Stimulated activated CD4-positive, alpha-beta T cell treated with anti-CD3 and anti-CD28 coated beads, Interleukin-12 subunit alpha, Interleukin-12 subunit beta, amount 100 ng/mL, for 4 hours (primary cell): ENCODE measurements at regions not wholly inside any gene's neighbourhood (a gene's known extent, or its start where the extent isn't known, plus 50 kb on each side); places are given as distances from the start of the nearest gene placed in this dataset.
"Not testable (repeated sequence)": the region's sequence is repeated elsewhere in the genome, so short reads cannot be mapped to it uniquely, and the experiment has no call there.

Experiments
- DNase-seq: peaks from one replicate; pipeline ENCODE4 v3.0.0-alpha.2; 2020

DNA sequence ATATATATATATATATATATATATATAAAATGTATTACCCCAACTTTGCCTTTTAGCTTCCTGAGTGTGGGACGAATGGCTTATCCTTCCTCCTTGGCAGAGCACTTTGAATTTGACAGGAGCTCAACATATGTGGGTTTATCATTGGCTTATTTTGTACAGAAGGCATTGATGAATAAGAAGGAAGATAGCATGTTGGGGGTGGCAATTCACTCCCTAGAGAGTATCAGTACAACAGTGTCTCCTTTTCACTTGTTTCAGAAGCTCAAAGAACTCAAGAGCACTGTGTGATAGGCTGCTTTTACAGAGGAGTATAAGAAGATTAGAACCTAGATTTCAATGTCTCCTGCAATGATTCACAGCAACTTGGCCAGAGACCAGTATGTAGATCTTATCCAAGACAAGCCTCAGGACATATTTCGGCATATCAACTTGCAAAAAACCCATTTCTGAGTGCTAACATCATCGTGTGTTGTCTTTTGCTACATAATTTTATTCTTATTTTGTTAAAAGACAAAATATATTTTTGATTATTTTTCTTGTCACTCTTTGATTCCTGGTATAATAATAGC lies 345.8 kb downstream of the SOCS6 start:
- no peak for DNase-seq

- DNase-seq: no peak
Observed at GRCh38 chr18:70627182-70627802, 338.4 kb downstream of the SOCS6 start.

DNA sequence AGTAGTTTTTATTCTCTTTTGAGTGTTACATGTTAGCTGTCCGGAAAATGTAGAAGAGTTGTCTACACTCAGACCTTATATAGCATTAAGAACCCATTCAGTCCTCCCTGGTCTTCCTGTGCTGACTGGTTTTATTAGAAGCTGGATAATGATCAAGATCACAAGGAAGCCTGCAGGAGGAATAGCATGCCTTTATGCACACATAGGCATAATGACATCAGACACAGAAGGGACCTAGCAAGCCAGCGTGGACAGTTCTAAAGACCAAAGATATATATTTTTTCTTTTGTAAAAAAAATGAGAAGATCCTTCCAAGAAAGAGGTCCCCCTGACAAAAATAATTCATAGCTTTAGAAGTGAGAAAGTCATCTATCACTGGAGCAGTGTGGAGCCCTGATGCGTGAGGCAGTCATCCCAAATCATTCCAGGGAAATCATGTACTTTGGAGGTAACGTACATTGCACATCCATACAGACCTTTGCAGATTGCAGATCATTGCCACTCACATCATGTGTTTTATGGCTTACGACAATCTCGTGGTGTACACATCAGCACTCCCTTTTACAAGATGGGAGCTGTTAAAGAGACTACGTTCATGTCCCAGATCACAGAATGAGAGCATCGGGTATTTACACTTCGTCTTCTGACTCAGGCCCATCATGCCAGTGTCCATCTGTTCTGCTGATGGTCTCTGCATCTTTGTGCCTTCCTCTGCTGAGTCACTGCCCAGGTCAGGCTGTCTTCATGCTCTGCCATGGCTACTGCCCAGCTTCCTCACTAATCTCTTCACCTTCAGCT lies 334.0 kb downstream of the SOCS6 start:
- DNase-seq: no peak

DNA sequence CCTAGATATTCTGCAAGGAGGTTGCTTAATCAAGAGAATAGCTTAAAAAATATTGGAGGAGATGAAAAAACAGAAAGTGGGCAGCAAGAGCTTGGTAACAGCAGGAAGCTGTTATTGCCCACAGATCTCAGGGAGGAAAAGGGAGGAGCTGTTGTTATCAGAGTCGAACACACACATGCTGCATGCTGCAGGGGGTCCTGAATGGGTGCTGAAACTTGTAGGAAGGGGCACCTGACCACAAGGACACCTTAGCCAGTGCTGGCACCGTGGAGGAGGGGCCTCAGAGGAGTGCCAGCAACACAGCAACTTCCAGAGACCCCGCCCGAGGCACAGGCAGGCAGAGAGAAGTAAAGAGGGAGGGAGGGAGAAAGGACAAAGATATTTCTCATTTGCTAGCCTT lies 332.9 kb downstream of the SOCS6 start:
- DNase-seq: no peak

GRCh38 chr18:70620837-70621612 lies 332.2 kb downstream of the SOCS6 start:
- DNase-seq: no peak

DNA sequence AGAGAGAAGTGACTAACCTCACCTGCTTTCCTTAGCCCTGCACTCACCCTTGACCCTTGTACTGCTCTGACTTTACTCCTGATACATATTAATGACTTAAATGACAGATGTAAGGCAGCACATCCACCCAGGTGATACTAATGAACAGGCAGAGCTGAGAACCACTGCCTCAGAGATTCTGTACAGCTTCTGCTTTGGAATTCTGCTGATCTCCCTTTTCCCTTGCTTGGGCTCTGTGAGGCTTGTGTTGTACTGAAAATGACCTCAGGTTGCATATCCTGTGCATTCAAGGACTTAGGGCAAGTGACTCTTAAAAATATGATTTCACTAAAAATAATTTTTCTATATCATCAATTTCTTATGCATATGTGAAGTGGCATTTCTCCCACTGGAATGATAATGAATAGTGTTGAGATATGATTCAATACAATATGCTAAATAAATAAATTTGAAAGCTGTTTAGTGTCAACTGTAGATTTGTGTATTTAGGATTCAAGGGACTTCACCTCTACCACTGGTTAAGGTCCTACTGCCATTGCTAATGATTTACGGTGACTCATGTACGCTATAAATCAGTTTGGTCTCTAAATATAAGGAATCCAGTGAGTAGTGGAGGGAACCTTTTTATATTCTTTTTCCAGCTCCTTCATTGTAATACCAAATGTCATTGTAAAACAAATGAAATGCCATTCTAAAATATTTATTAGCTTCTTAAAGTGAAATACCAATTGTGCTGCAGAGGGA lies 328.3 kb downstream of the SOCS6 start:
- DNase-seq: no peak

DNA sequence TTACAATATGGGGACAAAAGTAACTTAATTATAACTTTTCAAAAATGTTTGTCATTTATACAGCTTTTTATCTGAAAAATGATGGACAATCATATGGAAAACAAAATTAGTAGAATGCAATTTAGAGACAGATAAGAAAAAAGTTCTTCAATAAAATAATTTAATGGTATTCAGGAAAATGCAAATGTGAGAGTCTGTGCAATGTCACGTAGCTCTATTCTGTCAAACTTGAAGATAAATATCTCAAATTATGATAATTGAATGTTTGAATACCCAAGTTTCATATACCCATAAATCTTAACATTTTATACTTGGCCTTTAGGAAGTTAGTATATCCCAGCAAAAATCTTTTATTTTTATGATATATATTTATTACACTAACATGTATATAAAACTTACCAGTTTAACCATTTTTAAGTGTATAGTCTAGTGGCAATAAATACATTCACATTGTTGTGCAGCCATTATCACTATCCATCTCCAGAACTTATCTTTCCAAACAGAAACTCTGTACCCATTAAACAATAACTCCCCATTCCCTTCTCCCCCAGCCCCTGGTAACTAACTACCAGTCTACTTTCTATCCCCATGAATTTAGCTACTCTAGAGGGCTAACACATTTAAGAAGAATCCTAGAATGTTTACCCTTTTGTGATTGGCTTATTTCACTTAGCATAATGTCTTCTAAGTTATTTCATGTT lies 311.5 kb downstream of the SOCS6 start:
- no peak for DNase-seq

DNA sequence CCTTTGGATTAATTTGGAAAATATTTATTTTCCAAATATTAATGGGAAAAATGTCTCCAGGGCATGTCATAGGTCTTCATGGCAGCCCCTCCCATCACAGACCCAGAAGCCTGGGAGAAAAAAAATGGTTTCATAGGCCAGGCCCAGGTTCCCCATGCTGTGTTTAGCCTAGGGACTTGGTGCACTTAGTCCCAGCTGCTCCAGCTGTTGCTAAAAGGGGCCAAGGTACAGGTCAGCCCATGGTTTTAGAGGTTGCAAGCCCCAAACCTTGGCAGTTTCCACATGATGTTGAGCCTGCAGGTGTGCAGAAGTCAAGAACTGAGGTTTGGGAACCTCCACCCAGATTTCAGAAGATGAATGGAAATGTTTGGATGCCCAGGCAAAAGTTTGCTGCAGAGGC lies 309.6 kb downstream of the SOCS6 start:
- no peak for DNase-seq

- DNase-seq: no peak
Observed at GRCh38 chr18:70582981-70583380, 294.1 kb downstream of the SOCS6 start.

DNA sequence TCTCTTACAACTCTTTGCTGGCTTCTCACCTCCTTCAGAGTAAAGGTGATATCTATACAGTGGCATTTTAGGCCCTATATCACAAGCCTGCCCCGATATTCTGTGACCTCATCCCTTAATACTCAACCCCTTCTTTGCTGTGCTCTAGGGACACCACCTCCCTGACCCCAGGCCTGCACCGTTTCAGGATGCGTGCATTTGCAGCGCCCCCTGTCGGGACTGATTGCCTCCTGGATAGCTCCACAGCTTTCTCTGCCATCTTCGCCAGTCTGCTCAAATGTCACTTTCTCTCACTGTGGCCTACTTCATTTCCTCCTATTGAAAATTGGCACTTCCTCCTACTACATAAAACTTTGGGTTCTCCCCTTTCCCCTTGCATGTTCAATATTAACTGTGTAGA lies 289.6 kb downstream of the SOCS6 start:
- no peak for DNase-seq

DNA sequence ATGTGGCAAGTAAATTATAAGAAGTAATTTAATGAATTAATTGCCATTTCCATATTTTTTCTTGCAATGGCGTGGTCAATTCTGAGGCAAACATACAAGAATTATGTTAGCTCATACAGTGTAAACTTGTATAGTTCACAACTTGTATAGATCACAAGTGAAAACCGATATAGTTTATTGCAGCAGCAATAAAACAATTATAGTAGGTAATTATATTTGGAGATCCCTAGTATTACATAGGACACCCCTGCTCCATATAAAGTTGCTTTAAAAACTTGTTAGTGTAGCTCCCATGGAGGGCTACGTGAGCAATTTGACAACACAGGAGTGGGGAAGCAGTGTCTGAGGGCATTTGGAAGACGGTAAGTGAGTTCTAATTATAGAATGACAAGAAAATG lies 288.2 kb downstream of the SOCS6 start:
- DNase-seq: no peak

GRCh38 chr18:70576276-70577022 lies 287.6 kb downstream of the SOCS6 start:
- DNase-seq: no peak

DNA sequence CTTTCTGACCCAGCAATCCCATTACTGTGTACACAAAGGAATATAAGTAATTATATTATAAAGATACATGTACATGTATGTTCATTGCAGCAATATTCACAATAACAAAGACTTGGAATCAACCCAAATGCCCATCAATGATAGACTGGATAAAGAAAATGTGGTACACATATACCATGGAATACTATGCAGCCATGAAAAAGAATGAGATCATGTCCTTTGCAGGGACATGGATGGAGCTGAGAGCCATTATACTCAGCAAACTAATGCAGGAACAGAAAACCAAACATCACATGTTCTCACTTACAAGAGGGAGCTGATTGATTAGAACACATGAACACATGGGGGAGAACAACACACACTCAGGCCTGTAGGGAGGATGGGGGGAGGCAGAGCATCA lies 286.1 kb downstream of the SOCS6 start:
- DNase-seq: not testable (repeated sequence)

DNA sequence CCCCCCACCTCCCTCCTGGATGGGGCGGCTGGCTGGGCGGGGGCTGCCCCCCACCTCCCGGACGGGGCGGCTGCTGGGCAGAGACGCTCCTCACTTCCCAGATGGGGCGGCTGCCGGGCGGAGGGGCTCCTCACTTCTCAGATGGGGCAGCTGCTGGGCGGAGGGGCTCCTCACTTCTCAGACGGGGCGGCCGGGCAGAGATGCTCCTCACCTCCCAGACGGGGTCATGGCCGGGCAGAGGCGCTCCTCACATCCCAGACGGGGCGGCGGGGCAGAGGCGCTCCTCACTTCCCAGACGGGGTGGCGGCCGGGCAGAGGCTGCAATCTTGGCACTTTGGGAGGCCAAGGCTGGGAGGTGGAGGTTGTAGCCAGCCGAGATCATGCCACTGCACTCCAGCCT lies 280.8 kb downstream of the SOCS6 start:
- not testable (repeated sequence) for DNase-seq

GRCh38 chr18:70559446-70559845 lies 270.6 kb downstream of the SOCS6 start:
- no peak for DNase-seq

DNA sequence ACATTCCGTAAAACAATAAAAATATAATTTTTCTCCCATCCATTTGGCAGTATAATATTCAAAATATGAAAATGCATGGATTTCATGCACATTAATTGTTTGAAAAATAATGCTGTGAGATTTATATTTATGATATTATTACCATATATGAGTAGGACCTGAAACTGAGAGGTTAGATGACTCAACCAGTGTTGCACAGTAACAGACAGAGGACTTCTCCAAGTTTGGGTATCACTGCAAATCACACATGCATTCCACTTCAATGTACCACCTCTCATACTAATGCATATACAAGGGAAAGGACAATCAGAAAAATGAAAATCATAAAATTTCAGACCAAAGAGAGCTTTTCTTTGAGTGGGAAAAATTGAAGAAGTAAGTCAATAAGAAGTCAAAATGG lies 269.5 kb downstream of the SOCS6 start:
- DNase-seq: no peak

DNA sequence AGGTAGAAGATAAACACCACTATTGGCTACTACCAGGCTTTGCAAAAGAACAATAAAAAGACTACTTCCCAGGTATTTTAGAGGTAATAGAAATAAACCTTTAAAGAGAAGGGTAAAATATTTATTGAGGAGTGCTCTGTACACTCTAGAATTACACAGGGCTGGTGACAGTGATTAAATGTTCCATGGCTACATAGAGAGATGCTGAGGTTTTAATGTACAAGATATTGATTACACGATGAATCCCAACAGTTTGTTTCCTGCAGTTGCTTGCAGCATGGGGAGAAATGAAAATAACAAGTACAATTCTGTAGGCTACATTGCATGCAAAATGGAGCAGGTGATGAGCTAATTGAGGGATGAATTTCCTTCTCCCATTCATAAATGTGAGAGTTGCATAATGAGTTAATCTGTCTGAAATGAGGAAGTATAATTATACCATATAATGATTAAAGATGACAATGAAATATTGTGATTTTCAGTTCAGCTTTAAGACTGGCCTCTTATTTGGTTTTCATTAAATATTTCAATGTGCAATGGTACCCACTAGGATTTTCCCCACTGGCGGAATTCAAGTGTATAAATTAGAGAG lies 266.1 kb downstream of the SOCS6 start:
- DNase-seq: no peak

- DNase-seq: no peak
Observed at GRCh38 chr18:70553936-70554260, 265.1 kb downstream of the SOCS6 start.

- DNase-seq: no peak
Observed at GRCh38 chr18:70553245-70553935, 264.5 kb downstream of the SOCS6 start.

DNA sequence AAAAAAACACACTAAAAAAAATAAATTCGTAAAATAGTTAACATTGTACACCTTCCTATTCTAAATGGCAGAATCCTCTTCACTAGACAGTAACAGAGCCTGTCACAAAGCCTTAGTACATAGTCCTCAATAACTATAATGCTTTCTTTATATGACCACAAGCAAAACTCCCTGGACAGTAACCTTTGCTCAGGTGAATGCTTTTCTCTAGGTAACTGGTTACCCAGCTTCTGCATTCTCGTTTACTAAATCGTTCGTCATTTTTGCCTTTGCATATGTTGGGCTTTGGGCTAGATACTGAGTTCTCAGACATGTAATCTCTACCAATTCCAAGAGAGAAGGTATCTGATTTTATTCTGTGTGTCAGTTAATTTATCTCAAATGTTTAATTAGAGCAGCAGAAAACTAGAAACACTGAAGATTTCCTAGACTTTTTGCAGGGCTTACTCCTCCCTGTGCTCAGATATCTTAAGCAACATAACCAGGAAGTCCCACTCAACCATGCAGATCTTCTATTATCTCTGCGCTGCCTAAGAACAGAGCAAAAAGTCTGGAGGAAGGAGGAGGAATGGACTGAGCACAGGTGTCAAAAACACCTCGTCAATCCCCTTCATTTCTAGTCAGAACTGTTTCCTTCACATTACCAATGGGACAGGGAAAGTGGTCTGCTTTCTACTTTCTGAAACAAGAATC lies 247.7 kb downstream of the SOCS6 start:
- no peak for DNase-seq
